ENCODE measurements at regions not wholly inside any gene's neighbourhood (a gene's known extent, or its start where the extent isn't known, plus 50 kb on each side); places are given as distances from the start of the nearest gene placed in this dataset.

- TF ChIP-seq BHLHE40 (IDR thresholded peaks at IDR 0.05; ENCODE audit: borderline replicate concordance) (no peak), ZNF384 (IDR thresholded peaks at IDR 0.05) (no peak), HDGF (IDR thresholded peaks at IDR 0.05; ENCODE audit: borderline replicate concordance) (no peak)
Observed at GRCh38 chr1:208888376-208888775, 644.2 kb upstream of the PLXNA2 start.
